ENCODE measurements at regions not wholly inside any gene's neighbourhood (a gene's known extent, or its start where the extent isn't known, plus 50 kb on each side); places are given as distances from the start of the nearest gene placed in this dataset.

GRCh38 chr4:174388461-174389145 is 104.9 kb downstream of the CEP44 start:
- no peaks in the 10 kb centered on the region for H3F3A ChIP-seq (ENCODE audit: insufficient read depth, low read length, poor library complexity, severe bottlenecking)
- no peaks in the 10 kb centered on the region for H3K36me3 ChIP-seq (ENCODE audit: insufficient read depth, low read length)
- H3K9me3 ChIP-seq (ENCODE audit: low read length): no peaks in the 10 kb centered on the region
- no peaks in the 10 kb centered on the region for H3K9me2 ChIP-seq (ENCODE audit: insufficient read depth, low read length)
- H2AFZ ChIP-seq (ENCODE audit: low read depth, low read length): no peak overlapping the region
- H4K20me1 ChIP-seq (ENCODE audit: insufficient read depth): no peaks in the 10 kb centered on the region
- no peak overlapping the region for H3K4me2 ChIP-seq (ENCODE audit: low read length)
- H3K79me2 ChIP-seq (replicated peaks; ENCODE audit: insufficient read depth, low read length): no peaks in the 10 kb centered on the region
- no peak overlapping the region for H3K4me3 ChIP-seq (ENCODE audit: low read length)
- TF ChIP-seq CTCF (IDR thresholded peaks at IDR 0.05; ENCODE audit: poor library complexity, severe bottlenecking): no peak
- no peak for TF ChIP-seq EP300 (conservative IDR thresholded peaks at IDR 0.05; ENCODE audit: poor library complexity, severe bottlenecking)
- TF ChIP-seq, protein P1, sequence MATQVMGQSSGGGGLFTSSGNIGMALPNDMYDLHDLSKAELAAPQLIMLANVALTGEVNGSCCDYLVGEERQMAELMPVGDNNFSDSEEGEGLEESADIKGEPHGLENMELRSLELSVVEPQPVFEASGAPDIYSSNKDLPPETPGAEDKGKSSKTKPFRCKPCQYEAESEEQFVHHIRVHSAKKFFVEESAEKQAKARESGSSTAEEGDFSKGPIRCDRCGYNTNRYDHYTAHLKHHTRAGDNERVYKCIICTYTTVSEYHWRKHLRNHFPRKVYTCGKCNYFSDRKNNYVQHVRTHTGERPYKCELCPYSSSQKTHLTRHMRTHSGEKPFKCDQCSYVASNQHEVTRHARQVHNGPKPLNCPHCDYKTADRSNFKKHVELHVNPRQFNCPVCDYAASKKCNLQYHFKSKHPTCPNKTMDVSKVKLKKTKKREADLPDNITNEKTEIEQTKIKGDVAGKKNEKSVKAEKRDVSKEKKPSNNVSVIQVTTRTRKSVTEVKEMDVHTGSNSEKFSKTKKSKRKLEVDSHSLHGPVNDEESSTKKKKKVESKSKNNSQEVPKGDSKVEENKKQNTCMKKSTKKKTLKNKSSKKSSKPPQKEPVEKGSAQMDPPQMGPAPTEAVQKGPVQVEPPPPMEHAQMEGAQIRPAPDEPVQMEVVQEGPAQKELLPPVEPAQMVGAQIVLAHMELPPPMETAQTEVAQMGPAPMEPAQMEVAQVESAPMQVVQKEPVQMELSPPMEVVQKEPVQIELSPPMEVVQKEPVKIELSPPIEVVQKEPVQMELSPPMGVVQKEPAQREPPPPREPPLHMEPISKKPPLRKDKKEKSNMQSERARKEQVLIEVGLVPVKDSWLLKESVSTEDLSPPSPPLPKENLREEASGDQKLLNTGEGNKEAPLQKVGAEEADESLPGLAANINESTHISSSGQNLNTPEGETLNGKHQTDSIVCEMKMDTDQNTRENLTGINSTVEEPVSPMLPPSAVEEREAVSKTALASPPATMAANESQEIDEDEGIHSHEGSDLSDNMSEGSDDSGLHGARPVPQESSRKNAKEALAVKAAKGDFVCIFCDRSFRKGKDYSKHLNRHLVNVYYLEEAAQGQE (IDR thresholded peaks at IDR 0.05; ENCODE audit: borderline replicate concordance): no peak
- no peak for TF ChIP-seq POLR2AphosphoS5 (IDR thresholded peaks at IDR 0.05)
- TF ChIP-seq TAF1 (IDR thresholded peaks at IDR 0.05; ENCODE audit: low read depth): no peak
- no peak for TF ChIP-seq MXI1 (conservative IDR thresholded peaks at IDR 0.05; ENCODE audit: poor library complexity, severe bottlenecking)
- no peak for TF ChIP-seq SMC3 (conservative IDR thresholded peaks at IDR 0.05; ENCODE audit: poor library complexity)
- no peak for TF ChIP-seq EZH2 (IDR thresholded peaks at IDR 0.05; ENCODE audit: borderline replicate concordance, insufficient read depth, low read length, poor library complexity, severe bottlenecking)
- no peak for TF ChIP-seq RAD21 (conservative IDR thresholded peaks at IDR 0.05)
- no peak overlapping the region for H3K9ac ChIP-seq (ENCODE audit: low read length)
- no peaks in the 10 kb centered on the region for H3K27me3 ChIP-seq (ENCODE audit: insufficient read depth, low read depth, low read length)
- H3K27ac ChIP-seq (ENCODE audit: low read length): no peak overlapping the region

GRCh38 chr4:174387721-174388120 is 104.0 kb downstream of the CEP44 start:
- Histone ChIP-seq H3K9me2 (ENCODE audit: insufficient read depth, low read length) (no peaks in the 10 kb centered on the region), H3K79me2 (replicated peaks; ENCODE audit: insufficient read depth, low read length) (no peaks in the 10 kb centered on the region), H4K20me1 (ENCODE audit: insufficient read depth) (no peaks in the 10 kb centered on the region), H3K27ac (ENCODE audit: low read length) (no peak overlapping the region), H3F3A (ENCODE audit: insufficient read depth, low read length, poor library complexity, severe bottlenecking) (no peaks in the 10 kb centered on the region), H3K9me3 (ENCODE audit: low read length) (no peaks in the 10 kb centered on the region), H3K4me3 (ENCODE audit: low read length) (no peak overlapping the region), H2AFZ (ENCODE audit: low read depth, low read length) (no peak overlapping the region), H3K36me3 (ENCODE audit: insufficient read depth, low read length) (no peaks in the 10 kb centered on the region), H3K9ac (ENCODE audit: low read length) (no peak overlapping the region), H3K4me2 (ENCODE audit: low read length) (no peak overlapping the region), H3K27me3 (ENCODE audit: insufficient read depth, low read depth, low read length) (no peaks in the 10 kb centered on the region)
- TF ChIP-seq TAF1 (IDR thresholded peaks at IDR 0.05; ENCODE audit: low read depth): no peak
- TF ChIP-seq, protein P1 (IDR thresholded peaks at IDR 0.05; ENCODE audit: borderline replicate concordance): no peak
- no peak for TF ChIP-seq SMC3 (conservative IDR thresholded peaks at IDR 0.05; ENCODE audit: poor library complexity)
- no peak for TF ChIP-seq CTCF (IDR thresholded peaks at IDR 0.05; ENCODE audit: poor library complexity, severe bottlenecking)
- TF ChIP-seq POLR2AphosphoS5 (IDR thresholded peaks at IDR 0.05): no peak
- TF ChIP-seq EZH2 (IDR thresholded peaks at IDR 0.05; ENCODE audit: borderline replicate concordance, insufficient read depth, low read length, poor library complexity, severe bottlenecking): no peak
- TF ChIP-seq RAD21 (conservative IDR thresholded peaks at IDR 0.05): no peak
- no peak for TF ChIP-seq EP300 (conservative IDR thresholded peaks at IDR 0.05; ENCODE audit: poor library complexity, severe bottlenecking)
- no peak for TF ChIP-seq MXI1 (conservative IDR thresholded peaks at IDR 0.05; ENCODE audit: poor library complexity, severe bottlenecking)
